Epithelial cell of esophagus (primary cell): ENCODE measurements at regions not wholly inside any gene's neighbourhood (a gene's known extent, or its start where the extent isn't known, plus 50 kb on each side); places are given as distances from the start of the nearest gene placed in this dataset.

Source experiments
- DNase-seq: peaks from one replicate; pipeline ENCODE4 v3.0.0; 2010; ENCODE audit warnings: low read depth
- H3K4me3 ChIP-seq: 2 replicates; pipeline ENCODE4 v1.5.1; 2011; ENCODE audit warnings: mild to moderate bottlenecking, low read length, control low read depth
- TF ChIP-seq, protein P1 (sequence below): IDR thresholded peaks from 2 replicates; pipeline ENCODE4 v1.5.1; 2011; ENCODE audit warnings: low read depth, mild to moderate bottlenecking, low read length, control low read depth, inconsistent platforms; ENCODE audit not compliant: insufficient read depth; ENCODE audit errors: missing control alignments

DNA sequence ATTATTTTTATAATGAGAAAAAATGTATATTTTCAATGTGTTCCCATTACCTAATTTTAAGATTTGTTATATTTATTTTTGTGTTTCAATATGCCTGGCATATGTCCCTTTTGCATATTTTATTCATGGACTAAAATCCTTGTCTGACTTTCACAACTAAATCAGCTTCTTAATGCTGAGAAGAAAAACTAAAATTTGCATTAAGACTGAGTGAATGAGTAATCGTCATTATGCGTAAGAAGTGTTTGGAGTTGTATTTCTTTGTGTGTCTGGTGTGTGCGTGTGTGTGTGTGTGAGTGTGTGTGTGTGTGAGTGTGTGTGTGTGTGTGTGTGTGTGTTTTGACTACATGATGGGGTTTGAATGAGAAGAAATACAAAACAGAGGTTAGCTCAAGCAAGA is 201.7 kb upstream of the SP8 start:
- TF ChIP-seq, protein P1, sequence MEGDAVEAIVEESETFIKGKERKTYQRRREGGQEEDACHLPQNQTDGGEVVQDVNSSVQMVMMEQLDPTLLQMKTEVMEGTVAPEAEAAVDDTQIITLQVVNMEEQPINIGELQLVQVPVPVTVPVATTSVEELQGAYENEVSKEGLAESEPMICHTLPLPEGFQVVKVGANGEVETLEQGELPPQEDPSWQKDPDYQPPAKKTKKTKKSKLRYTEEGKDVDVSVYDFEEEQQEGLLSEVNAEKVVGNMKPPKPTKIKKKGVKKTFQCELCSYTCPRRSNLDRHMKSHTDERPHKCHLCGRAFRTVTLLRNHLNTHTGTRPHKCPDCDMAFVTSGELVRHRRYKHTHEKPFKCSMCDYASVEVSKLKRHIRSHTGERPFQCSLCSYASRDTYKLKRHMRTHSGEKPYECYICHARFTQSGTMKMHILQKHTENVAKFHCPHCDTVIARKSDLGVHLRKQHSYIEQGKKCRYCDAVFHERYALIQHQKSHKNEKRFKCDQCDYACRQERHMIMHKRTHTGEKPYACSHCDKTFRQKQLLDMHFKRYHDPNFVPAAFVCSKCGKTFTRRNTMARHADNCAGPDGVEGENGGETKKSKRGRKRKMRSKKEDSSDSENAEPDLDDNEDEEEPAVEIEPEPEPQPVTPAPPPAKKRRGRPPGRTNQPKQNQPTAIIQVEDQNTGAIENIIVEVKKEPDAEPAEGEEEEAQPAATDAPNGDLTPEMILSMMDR, result no peak
- H3K4me3 ChIP-seq, result no peak overlapping the region
- no peak for DNase-seq

DNA sequence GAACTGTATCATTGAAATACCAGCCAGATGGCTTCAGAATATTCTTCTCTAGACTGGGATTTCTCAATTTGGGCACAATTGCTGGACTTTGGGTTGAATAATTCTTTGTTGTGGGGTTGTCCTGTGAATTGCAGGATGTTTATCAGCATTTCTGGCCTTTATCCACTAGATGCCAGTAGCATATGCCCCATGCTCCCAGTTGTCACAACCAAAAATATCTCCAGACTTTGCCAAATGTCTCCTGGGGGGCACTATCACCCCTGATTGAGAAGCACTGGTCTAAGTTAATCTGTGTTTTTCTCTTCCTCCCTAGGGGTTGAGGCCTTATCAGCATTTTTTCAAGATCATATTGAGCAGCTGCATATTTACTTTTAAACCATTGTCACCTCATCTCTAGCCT is 204.9 kb upstream of the SP8 start:
- H3K4me3 ChIP-seq, result no peak overlapping the region
- TF ChIP-seq, protein P1, result peak; percentile 55
- DNase-seq, result peak; percentile 24

DNA sequence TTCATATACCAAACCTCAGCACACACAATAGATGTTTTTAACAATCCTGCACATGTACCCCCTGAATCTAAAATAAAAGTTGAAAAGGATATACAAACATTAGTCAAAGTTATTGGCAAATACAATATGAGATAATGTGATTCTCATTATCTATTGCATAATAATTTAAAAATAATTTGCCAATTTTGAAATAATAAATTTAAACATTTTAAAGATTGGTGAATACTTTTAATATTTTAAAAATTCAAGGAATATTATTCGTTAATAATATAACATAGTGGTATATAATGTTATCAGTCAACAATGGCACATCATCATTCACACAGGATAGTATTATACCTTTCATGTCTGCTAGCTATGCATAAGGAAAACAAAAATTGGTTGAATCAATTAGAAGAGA is 207.0 kb upstream of the SP8 start:
- no peak overlapping the region for H3K4me3 ChIP-seq
- TF ChIP-seq, protein P1, result no peak
- DNase-seq, result no peak

GRCh38 chr7:20998309-20998708 is 211.6 kb upstream of the SP8 start:
- H3K4me3 ChIP-seq, result no peak overlapping the region
- TF ChIP-seq, protein P1, result no peak
- peak; percentile 90 for DNase-seq

DNA sequence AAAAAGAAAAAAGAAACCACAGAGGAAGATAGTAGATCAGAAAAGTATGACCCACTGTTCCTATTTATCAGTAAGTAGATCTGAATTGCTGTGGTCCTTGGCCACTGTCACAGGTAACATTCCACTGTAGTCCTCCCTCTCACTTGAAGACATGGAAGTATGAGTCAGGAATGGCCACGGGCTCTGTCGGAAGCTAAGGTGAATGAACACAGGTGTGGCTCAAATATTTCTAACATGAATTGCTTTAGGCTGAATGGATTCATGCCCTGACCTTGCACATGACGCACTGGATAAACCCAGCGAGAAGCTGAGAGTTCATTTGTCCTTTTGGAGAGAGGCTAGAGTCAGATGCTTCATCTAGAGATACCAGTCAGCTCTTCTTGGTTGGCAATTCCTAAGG is 224.5 kb upstream of the SP8 start:
- H3K4me3 ChIP-seq, result no peak overlapping the region
- TF ChIP-seq, protein P1, result no peak
- DNase-seq, result peak; percentile 99

DNA sequence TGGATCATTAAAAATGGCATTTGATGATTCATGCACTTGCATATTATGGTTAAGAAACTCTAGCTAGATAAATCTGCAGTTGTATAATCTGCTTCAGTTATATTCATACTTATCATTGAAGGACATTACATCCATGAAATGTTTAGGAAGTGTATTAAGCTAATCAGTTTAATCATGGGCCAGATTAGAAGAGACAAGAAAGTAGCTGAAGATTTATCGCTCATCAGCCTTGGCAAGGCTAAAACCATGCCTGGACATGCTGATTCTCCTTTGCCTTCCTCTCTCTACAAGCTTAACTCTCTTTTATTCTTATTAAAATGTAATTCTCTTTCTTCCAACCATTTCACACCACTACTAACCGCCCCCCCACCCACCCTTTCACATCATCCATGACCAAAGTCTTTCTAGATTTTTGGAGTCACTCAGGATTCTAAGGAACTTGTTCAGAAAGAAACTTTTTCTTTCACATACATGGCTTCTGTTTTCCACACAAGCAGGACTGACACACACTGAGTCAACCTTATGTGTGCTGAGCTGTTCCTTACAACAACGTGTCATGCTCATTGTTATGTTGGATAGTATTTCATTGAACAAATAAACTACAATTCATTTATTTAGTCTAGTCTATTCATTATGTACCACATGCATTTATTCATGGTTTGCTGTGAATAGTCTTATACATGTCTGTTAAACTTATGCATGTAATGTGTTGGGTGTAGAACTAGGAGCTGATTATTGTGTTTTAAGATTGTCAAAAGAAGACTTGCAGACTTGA is 227.3 kb upstream of the SP8 start:
- H3K4me3 ChIP-seq, result no peak overlapping the region
- DNase-seq, result peak; percentile 92
- TF ChIP-seq, protein P1, result no peak

GRCh38 chr7:21020667-21021066 is 234.0 kb upstream of the SP8 start:
- TF ChIP-seq, protein P1, result no peak
- DNase-seq, result no peak
- H3K4me3 ChIP-seq, result no peak overlapping the region
